HL-60 (cell line): ENCODE measurements at regions not wholly inside any gene's neighbourhood (a gene's known extent, or its start where the extent isn't known, plus 50 kb on each side); places are given as distances from the start of the nearest gene placed in this dataset.

Experiments used
- GABPA ChIP-seq: IDR thresholded peaks from 2 replicates; pipeline ENCODE4 v1.6.1; 2012; ENCODE audit warnings: low read depth
- POLR2AphosphoS5 ChIP-seq: IDR thresholded peaks from 2 replicates; pipeline ENCODE4 v1.6.1; 2012; ENCODE audit warnings: low read depth
- SPI1 ChIP-seq: IDR thresholded peaks from 2 replicates; pipeline ENCODE4 v1.6.1; 2012; ENCODE audit warnings: low read depth, mild to moderate bottlenecking, borderline replicate concordance
- TF ChIP-seq, protein P1 (sequence below): IDR thresholded peaks from one replicate; pipeline ENCODE4 v1.5.1; 2011; ENCODE audit warnings: low read length, control low read depth, inconsistent platforms; ENCODE audit not compliant: insufficient read depth
- TF ChIP-seq, protein P2 (sequence below): IDR thresholded peaks from 2 replicates; pipeline ENCODE4 v1.6.1; 2012; ENCODE audit warnings: low read depth; ENCODE audit not compliant: insufficient replicate concordance

GRCh38 chr1:188599313-188599712, 1770.6 kb downstream of the PLA2G4A start:
- TF ChIP-seq, protein P1, sequence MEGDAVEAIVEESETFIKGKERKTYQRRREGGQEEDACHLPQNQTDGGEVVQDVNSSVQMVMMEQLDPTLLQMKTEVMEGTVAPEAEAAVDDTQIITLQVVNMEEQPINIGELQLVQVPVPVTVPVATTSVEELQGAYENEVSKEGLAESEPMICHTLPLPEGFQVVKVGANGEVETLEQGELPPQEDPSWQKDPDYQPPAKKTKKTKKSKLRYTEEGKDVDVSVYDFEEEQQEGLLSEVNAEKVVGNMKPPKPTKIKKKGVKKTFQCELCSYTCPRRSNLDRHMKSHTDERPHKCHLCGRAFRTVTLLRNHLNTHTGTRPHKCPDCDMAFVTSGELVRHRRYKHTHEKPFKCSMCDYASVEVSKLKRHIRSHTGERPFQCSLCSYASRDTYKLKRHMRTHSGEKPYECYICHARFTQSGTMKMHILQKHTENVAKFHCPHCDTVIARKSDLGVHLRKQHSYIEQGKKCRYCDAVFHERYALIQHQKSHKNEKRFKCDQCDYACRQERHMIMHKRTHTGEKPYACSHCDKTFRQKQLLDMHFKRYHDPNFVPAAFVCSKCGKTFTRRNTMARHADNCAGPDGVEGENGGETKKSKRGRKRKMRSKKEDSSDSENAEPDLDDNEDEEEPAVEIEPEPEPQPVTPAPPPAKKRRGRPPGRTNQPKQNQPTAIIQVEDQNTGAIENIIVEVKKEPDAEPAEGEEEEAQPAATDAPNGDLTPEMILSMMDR, result no peak
- TF ChIP-seq POLR2AphosphoS5, result no peak
- TF ChIP-seq, protein P2, sequence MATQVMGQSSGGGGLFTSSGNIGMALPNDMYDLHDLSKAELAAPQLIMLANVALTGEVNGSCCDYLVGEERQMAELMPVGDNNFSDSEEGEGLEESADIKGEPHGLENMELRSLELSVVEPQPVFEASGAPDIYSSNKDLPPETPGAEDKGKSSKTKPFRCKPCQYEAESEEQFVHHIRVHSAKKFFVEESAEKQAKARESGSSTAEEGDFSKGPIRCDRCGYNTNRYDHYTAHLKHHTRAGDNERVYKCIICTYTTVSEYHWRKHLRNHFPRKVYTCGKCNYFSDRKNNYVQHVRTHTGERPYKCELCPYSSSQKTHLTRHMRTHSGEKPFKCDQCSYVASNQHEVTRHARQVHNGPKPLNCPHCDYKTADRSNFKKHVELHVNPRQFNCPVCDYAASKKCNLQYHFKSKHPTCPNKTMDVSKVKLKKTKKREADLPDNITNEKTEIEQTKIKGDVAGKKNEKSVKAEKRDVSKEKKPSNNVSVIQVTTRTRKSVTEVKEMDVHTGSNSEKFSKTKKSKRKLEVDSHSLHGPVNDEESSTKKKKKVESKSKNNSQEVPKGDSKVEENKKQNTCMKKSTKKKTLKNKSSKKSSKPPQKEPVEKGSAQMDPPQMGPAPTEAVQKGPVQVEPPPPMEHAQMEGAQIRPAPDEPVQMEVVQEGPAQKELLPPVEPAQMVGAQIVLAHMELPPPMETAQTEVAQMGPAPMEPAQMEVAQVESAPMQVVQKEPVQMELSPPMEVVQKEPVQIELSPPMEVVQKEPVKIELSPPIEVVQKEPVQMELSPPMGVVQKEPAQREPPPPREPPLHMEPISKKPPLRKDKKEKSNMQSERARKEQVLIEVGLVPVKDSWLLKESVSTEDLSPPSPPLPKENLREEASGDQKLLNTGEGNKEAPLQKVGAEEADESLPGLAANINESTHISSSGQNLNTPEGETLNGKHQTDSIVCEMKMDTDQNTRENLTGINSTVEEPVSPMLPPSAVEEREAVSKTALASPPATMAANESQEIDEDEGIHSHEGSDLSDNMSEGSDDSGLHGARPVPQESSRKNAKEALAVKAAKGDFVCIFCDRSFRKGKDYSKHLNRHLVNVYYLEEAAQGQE, result no peak
- no peak for TF ChIP-seq GABPA
- no peak for TF ChIP-seq SPI1
